HG02759 (cell line): ENCODE measurements at regions not wholly inside any gene's neighbourhood (a gene's known extent, or its start where the extent isn't known, plus 50 kb on each side); places are given as distances from the start of the nearest gene placed in this dataset.
"Not testable (repeated sequence)": the region's sequence is repeated elsewhere in the genome, so short reads cannot be mapped to it uniquely, and the experiment has no call there.

Experiments used
- ATAC-seq: cut with Tn5 transposase; IDR thresholded peaks from one replicate; pipeline ENCODE4 v1.9.1; 2021; ENCODE audit warnings: mild to moderate bottlenecking, moderate library complexity; ENCODE audit not compliant: unreplicated experiment

- no peak for ATAC-seq
Observed at GRCh38 chr18:66894851-66895250, 291.0 kb upstream of the CDH19 start.

GRCh38 chr18:66892388-66892787, 288.5 kb upstream of the CDH19 start:
- ATAC-seq: not testable (repeated sequence)

GRCh38 chr18:66874812-66875474, 271.1 kb upstream of the CDH19 start:
- ATAC-seq: no peak

GRCh38 chr18:66874375-66874774, 270.5 kb upstream of the CDH19 start:
- ATAC-seq: no peak

- no peak for ATAC-seq
Observed at GRCh38 chr18:66873899-66874298, 270.0 kb upstream of the CDH19 start.

- ATAC-seq: no peak
Observed at GRCh38 chr18:66872277-66872676, 268.4 kb upstream of the CDH19 start.

- no peak for ATAC-seq
Observed at GRCh38 chr18:66867653-66868052, 263.8 kb upstream of the CDH19 start.

GRCh38 chr18:66866427-66866940, 262.6 kb upstream of the CDH19 start:
- not testable (repeated sequence) for ATAC-seq

- ATAC-seq: no peak
Observed at GRCh38 chr18:66838340-66838987, 234.6 kb upstream of the CDH19 start.

GRCh38 chr18:66833646-66834045, 229.8 kb upstream of the CDH19 start:
- no peak for ATAC-seq

GRCh38 chr18:66826211-66826610, 222.3 kb upstream of the CDH19 start:
- ATAC-seq: no peak

- ATAC-seq: no peak
Observed at GRCh38 chr18:66825347-66825746, 221.5 kb upstream of the CDH19 start.

GRCh38 chr18:66819235-66819634, 215.3 kb upstream of the CDH19 start:
- no peak for ATAC-seq

GRCh38 chr18:66813138-66813537, 209.2 kb upstream of the CDH19 start:
- no peak for ATAC-seq

GRCh38 chr18:66795051-66795450, 191.2 kb upstream of the CDH19 start:
- no peak for ATAC-seq

- ATAC-seq: no peak
Observed at GRCh38 chr18:66792466-66792865, 188.6 kb upstream of the CDH19 start.

- no peak for ATAC-seq
Observed at GRCh38 chr18:66780609-66781008, 176.7 kb upstream of the CDH19 start.

GRCh38 chr18:66778048-66778447, 174.2 kb upstream of the CDH19 start:
- ATAC-seq: no peak

- ATAC-seq: no peak
Observed at GRCh38 chr18:66769375-66769774, 165.5 kb upstream of the CDH19 start.

GRCh38 chr18:66764230-66764629, 160.3 kb upstream of the CDH19 start:
- no peak for ATAC-seq

GRCh38 chr18:66761166-66761565, 157.3 kb upstream of the CDH19 start:
- no peak for ATAC-seq

GRCh38 chr18:66760559-66760958, 156.7 kb upstream of the CDH19 start:
- no peak for ATAC-seq
